GM18870 (cell line): ENCODE measurements at regions not wholly inside any gene's neighbourhood (a gene's known extent, or its start where the extent isn't known, plus 50 kb on each side); places are given as distances from the start of the nearest gene placed in this dataset.
"Not testable (repeated sequence)": the region's sequence is repeated elsewhere in the genome, so short reads cannot be mapped to it uniquely, and the experiment has no call there.

Experiments used
- ATAC-seq: cut with Tn5 transposase; IDR thresholded peaks from one replicate; pipeline ENCODE4 v1.9.1; 2021; ENCODE audit warnings: moderate library complexity; ENCODE audit not compliant: unreplicated experiment

GRCh38 chr21:35713914-35714313, 346.4 kb downstream of the SETD4 start:
- no peak for ATAC-seq

GRCh38 chr21:35711661-35712060, 348.7 kb downstream of the SETD4 start:
- no peak for ATAC-seq

GRCh38 chr21:35711213-35711612, 349.1 kb downstream of the SETD4 start:
- ATAC-seq, result no peak

DNA sequence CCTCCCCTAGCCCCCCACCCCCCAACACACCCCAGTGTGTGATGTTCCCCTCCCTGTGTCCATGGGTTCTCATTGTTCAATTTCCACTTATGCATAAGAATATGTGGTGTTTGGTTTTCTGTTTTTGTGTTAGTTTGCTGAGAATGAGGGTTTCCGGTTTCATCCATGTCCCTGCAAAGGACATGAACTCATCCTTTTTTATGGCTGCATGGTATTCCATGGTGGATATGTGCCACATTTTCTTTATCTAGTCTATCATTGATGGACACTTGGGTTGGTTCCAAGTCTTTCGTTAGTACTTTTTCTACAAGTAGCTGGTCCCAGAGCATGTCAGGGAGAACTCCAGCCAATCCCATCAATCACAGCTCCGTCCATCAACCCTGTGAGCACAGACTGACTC, 350.3 kb downstream of the SETD4 start:
- not testable (repeated sequence) for ATAC-seq

DNA sequence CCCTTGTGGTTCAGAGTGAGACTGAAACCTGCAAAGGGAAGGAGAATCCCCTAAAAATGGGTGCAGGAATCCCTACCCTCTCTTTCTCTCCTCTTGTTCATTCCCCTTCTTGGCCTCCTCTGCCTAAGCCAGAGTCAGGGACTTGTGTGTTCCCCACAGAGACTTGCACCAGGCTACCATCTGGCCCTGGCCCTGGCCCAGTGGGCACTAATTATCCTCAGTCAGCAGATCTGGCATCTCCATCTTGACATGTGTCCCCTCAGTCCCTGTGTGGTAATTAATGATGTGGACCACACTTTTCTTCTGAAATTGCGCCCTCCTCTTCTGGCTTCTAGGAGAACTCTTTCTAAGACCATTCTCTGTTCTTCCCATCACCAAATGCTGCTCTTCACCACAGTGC, 354.4 kb downstream of the SETD4 start:
- no peak for ATAC-seq

DNA sequence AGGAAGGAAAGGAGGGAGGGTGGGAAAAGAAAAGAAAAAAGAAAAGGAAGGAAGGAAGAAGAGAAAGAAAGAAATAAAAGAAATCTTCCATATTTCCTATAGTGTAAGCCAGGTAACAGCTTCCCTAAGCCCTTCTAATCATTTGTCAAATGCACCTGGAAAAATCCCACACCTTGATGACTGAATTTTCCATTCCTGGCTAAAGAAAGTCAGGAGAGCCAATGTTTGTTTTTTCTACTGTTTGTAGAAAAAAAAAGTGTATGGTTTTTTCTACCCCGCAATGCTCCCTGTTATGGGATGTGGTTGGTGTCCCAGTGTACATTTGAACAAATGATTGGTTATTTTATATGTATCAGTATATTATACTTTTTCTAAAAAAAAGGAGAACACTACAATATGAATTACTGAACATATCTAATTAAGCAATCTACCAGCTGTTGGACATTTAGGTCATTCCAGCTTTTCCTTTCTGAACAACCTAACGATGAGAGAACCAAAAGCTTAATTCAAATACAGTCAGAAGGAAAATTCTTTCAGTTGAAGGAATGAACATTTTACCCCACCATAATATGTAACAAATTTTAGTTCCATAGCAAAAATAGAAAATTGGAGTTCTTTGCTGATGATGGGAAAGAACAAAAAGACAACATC, 355.0 kb downstream of the SETD4 start:
- ATAC-seq, result no peak

DNA sequence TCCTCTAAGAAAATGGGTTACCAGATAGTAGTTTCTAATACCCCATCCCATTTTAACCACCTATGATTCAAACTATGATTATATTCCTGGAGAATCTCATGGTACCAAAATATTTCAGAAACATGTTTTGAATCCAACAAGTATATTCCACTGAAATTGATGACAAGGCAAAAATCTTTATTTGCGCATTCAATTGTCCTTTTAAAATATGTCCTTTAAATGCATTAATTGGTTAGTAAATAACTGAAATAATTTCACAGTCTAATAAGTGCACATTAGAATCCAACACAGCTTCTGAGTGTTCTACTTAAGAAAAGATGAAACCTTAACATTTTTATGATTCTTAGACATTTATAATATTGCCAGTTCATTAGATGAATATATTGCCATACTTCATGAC, 356.6 kb downstream of the SETD4 start:
- ATAC-seq, result no peak

GRCh38 chr21:35699361-35699760, 361.0 kb downstream of the SETD4 start:
- ATAC-seq, result no peak

GRCh38 chr21:35697321-35697808, 363.0 kb downstream of the SETD4 start:
- ATAC-seq, result no peak

- no peak for ATAC-seq
Observed at GRCh38 chr21:35696644-35697043, 363.7 kb downstream of the SETD4 start.

DNA sequence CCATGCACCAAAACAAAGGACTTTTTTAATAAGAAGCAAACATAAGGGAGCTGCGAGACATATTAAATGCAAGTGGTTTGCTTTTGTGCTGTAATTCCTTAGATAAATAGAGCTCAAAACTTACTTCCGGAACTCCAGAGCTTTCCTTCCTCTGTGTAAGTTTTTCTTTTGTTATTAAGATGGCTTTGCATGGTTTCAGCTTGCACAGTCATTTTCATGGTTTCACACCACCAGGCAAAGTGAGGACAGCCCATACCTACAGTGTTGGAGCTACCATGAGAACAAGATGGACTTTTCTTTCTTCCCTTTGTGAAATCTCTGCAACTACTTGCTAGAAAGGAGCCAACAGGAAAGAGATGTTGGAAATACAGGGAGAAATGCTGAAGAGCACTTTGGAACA, 368.0 kb downstream of the SETD4 start:
- ATAC-seq, result no peak

DNA sequence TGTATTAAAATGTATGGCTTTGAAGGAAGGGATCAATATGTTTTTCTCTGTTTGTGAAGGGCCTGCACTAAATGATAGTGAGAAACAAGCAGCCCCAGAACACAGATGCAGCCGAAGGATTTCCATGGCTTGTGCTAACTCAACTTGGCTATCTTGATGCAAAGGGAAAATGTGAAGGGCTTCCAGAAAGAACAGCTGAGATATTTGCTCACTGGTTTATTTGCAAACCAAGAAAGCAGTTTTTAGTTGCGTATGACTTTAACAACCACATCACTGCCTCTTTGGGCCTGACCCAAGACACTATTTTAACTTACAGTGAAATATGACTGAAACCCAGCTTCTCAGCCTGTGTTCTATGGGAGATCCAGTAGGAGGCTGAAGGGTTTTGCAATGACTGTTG, 369.9 kb downstream of the SETD4 start:
- no peak for ATAC-seq

GRCh38 chr21:35686156-35686555, 374.2 kb downstream of the SETD4 start:
- ATAC-seq, result no peak

DNA sequence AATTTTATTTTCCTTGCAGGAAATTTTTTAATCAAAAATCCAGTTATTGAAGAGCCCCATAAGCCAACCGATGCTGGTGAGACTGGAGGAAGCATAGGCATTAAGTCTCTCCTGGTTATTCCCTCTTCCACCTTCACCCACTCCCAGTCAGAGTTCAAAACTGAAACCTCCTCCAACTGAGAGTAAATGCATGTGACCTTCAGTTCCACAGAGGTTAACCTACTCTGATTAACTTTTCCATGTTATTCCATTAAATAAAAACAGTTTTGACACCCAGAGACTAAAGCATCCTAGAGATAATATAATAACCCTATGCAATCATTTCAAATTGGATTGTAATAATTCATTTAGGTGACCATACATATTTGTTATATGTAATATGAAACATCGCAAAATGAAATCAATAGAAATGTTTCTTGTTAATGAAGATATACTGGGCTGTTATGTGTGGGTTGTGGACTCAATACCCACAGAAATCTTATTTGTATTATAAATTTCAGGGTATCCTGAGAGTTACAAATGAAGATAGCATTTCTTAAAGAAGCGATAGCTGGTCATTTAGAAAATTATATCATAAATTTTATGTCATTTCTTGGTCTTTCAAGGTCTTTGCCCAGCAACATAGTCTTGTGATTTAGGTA, 376.5 kb downstream of the SETD4 start:
- no peak for ATAC-seq

- ATAC-seq, result no peak
Observed at GRCh38 chr21:35682904-35683549, 377.3 kb downstream of the SETD4 start.

- no peak for ATAC-seq
Observed at GRCh38 chr21:35681946-35682345, 378.4 kb downstream of the SETD4 start.

GRCh38 chr21:35679076-35679475, 381.2 kb downstream of the SETD4 start:
- ATAC-seq, result no peak

GRCh38 chr21:35678393-35678792, 381.9 kb downstream of the SETD4 start:
- no peak for ATAC-seq

GRCh38 chr21:35677298-35677841, 383.0 kb downstream of the SETD4 start:
- no peak for ATAC-seq

GRCh38 chr21:35674895-35675470, 385.3 kb downstream of the SETD4 start:
- ATAC-seq, result no peak

- no peak for ATAC-seq
Observed at GRCh38 chr21:35674091-35674671, 386.1 kb downstream of the SETD4 start.
